MV-4-11 (cell line): ENCODE measurements at regions not wholly inside any gene's neighbourhood (a gene's known extent, or its start where the extent isn't known, plus 50 kb on each side); places are given as distances from the start of the nearest gene placed in this dataset.
"Not testable (repeated sequence)": the region's sequence is repeated elsewhere in the genome, so short reads cannot be mapped to it uniquely, and the experiment has no call there.

Experiments
- DNase-seq: peaks from one replicate; lab custom pipeline; 2025; lab: John Stamatoyannopoulos, UW

DNA sequence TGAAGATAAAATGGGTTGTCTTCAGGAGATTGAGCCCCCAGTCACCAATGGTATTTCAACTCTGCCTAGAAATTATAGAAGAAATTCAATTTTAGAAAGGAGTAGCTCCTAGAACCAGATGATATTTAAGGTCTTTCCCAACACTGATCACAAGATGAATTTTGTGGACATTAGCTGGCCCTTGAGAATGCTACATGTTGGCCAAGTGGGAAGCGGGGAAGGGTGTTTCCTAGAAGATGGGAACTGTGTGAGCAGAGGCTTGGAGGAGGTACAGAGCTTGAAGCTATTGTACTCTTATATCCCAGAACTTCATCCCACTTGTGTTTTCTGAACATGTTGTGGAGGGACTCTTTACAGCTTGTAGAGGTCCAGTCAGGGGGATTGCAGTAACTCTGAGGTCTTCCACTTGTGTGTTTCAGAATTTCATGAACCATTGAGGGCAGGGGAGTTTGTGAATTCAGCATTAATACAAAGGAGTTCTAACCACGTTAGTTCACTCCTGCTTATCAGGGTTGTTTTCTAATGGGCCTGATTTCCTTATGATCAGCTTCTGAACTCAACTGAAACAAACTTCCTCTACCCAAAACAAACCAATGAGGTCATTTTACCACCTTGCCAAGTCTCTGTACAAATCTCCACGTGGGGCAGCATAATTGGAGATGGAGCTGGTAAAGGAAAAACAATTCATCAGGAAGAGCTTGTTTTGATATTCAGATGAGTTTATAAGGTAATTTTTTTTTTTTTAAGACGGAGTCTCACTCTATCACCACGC lies 152.6 kb upstream of the TPM1 start:
- DNase-seq, result no peak

DNA sequence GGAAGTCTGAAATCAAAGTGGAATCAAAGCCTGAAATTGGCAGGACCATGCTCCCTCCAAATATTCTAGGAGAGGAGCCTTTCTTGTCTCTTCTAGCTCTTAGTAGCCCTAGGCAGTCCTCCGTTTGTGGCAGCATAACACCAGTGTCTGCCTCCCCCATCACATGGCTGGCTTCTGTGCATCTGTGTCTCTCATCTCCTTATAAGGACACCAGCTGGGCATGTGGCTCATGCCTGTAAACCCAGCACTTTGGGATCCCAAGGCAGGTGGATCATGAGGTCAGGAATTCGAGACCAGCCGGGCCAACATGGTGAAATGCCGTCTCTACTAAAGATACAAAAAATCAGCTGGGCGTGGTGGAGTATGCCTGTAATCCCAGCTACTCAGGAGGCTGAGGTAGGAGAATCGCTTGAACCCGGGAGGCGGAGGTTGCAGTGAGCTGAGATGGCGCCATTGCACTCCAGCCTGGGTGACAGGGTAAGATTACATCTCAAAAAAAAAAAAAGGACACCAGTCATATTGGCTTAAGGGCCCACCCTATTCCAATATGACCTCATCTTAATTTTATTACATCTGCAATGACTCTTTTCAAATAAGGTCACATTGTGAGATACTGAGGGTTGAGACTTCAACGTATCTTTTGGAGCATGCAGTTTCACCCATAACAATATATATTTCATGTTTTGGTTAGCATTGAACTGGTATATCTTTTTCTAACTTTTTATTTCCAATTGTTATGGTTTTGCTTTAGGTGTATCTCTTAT lies 148.0 kb upstream of the TPM1 start:
- DNase-seq, result no peak

DNA sequence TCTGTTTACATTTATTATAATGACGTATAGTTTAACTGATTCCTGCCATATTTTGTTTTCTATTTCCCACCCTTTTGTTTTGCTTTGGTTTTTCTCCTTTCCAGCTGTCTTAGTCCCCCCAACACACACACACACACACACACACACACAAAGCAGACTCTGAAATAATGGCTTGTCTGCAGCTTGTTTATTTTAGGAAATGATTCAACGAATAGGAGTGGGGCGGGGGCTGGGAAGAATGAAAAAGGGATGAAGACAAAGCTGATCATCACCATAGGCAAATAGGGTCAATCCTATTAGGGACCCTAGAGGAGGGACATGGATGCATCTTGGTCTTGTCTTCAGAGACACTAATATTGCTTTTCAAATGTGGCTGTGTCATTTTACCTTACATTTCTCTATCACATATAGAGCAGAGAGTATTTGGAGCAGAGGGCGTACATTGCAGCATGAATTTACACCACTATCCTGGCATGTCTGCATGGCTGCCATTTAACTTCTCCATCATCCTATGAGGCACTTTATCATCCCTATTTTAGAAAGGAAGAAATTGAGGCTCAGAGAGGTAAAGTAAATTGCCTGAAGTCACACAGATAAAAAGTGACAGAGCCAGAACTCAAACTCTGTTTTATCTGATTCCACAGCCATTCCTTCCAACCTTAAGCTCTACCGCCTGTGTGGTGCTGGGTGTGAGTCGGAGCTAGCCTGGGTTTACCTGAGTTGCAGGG lies 147.2 kb upstream of the TPM1 start:
- no peak for DNase-seq

DNA sequence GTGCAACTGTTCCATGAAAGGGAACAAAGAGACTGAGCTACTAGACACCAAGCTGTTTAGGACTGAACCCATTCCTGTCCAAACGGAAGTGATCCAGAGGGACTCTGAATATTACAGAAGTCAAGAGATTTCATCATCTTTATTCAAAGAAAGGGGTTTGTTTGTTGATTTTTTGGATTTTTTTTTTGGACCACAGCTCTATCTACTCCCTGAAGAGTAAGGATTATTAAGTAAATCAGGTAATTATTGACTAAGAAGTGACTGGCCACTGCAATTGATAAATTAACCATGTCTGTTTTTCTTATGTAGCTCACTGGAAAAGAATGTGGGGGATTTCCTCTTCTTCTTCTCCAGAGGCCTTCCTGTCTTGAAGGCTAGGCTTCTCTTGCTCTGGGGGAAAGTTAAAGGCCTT lies 146.6 kb upstream of the TPM1 start:
- no peak for DNase-seq

GRCh38 chr15:62896380-62896866 lies 146.1 kb upstream of the TPM1 start:
- DNase-seq, result no peak

- no peak for DNase-seq
These were observed 145.5 kb upstream of the TPM1 start for GRCh38 chr15:62896969-62897486.

DNA sequence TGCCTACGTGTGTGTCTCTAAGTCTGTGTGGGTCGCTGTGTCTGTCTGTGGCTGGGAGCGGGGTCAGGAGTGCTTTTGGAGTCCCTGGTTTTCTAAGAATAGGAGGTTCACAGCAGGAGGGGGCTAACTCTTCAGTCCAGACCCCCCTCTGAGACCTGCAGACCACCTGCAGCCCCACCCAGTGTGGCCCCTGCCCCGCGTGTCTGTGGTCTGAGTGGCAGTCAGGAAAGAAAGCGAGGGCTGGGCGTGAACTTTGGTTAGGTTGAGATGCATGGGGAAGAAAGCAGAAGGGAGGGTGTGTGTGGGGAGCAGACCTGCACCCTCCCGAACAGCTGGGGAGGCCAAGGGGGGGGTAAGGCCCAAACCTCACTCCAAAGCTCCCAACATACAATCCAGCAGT lies 144.9 kb upstream of the TPM1 start:
- DNase-seq, result no peak

DNA sequence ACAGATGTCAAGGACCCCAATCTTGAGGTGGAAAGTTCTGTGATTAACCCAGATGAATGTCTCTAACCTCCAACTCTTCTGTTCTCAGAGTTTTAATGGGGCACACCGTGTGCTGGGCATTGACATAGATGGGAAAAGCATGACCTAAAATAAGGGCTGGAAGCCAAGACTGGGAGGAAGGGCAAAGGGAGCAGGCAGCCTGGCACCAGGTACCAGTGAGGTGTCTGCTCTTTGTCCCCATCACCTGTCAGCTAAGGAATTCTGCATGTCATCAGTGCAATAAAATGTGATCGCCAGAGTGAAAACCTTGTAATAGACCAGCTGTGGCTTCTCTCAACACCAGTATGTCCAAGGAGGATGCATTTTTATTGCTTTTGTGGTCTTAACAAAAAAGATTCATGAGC lies 143.5 kb upstream of the TPM1 start:
- no peak for DNase-seq

GRCh38 chr15:62900071-62900802 lies 142.3 kb upstream of the TPM1 start:
- DNase-seq, result peak; percentile 65

DNA sequence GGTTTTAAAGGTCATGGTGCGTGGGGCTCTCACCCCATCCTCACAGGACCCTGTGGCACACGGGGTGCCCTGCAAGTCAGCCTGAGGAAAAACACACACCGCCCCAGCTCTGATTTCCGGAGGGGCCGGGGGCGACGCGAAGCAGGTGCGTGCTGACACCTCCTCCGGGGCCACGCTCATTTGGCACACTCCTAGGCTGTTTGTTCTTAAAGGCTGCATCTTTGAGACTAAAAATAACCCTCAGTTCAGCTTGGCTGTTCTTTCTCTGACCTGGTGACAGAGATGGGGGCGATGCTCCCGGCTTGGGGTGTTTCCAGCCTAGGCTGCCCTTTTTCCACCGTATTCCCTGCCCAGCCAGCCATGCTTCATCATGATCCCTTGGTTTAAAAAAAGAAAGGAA lies 141.5 kb upstream of the TPM1 start:
- no peak for DNase-seq

DNA sequence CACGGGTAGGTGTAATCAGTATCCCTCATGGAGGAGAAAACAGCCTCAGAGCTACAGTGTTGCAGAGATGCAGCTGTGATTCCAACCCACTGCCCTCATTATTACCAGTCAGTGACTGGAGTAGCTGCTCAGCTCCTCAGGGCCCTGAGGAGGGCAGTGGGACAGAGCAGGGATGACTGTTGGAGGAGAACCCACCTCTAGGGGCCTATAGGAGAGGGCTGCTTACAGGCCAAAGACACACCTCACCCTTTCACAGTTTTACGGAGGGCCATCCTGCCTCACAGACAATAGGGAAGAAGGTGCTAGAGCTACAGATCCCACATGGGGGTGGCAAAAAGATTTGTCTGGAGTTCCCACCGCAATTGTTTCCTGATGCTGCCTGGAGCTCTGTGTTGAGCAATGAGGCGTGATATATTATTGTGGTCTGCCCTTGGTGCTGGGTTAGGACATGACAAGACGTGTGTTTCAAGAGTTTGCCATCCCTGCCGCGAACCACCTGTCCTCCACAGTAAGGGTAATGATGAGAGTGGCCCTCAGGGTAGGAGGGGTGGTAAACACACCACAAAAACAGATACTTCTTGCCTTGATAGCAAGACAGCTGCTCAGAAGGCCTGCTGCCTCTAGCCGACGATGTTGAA lies 140.5 kb upstream of the TPM1 start:
- peak; percentile 73 for DNase-seq

DNA sequence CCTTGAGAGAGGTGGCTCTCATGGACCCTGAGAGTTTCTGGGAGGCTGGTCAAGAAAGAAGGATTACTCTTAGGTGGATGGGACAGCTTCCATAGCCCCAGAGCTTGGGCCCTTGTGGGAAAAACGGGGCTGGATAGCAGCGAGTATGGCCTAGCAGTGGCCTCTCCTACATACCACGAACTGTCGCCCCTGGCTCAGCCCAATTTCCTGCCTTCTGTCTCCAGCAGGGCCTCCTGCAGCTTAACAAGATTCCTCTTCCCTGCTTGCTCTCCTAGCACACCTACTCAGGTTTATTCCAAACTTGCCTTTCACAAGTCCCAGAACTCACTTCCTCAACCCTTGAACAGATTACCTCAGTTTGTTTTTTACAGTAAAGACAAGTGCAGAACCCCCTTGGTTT lies 139.7 kb upstream of the TPM1 start:
- DNase-seq, result no peak

DNA sequence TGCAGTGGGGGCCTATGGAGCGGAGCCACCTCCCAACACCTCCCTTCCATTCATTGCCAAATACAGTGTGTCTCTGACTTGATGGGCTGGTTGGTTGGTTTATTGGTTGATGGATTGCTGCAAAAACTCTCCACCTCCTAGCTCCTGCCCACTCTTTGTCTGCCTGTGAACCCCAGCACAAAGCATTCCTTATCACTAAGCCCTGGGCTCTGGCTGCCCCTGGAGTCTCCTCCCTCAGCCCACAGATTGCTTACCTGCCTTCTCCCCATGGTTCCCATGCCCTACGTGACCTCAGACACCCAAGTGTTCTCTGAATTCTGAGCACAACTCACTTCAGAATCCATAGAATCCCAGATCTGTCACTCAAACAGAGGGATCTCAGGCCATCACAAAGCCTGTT lies 139.1 kb upstream of the TPM1 start:
- no peak for DNase-seq

DNA sequence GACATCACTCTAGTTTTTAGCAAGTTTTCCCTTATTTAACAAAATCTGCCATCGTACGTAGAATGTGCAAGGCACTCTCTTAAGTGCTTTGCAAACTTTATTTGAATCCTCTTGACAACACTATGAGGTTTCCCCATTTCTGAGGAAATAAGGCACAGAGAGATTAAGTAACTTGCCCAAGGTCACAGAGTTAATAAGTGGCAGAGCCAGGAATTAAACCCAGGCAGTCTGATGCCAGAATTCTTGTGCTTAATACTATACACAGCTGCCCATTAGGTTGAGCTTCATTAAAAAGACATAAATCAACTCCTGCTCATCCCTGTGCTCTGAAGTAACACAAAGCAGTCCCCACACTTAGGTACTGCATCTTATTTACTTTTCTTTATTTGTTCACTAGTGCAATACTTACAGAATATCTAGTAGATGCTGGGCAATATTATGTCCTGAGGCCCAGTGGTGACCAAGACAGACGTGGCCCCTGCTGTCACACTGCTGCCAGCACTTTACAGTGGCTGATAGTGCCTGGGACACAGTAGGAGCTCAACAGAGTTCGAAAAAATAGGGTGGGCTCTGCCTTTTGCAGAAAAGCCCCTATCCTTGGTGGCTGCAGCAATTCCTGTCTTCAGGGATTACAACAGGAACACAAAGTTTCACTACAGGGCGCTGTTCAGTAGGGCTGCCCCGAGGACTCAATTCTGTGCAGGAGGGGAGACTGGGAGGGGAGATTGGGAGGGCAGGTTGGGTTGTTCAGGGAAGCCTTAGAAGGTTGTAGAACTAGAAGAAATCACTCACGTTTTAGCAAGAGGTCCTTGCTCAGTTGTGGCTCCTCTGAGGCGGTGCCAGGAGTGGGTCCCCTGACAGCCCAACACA lies 138.3 kb upstream of the TPM1 start:
- no peak for DNase-seq

- DNase-seq, result no peak
These were observed 135.9 kb upstream of the TPM1 start for GRCh38 chr15:62906627-62907026.

DNA sequence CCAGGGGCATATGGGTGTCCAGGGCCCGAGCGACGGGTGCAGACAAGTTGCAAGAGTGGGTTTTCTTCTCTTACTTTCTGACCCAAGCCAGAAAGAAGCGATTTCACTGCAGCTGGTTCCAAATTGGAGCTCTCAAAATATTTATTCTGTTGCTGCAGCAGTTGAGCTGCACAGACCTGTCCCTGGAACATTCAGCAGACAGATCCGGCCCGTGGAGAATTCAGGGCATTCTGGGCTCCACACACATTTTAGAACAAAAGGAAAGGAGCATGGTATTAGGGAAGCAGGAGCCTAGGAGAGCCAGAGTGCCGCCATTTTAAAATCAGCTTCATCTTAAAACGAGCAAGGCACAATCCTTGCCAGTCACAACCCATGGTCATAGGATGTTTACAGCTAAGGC lies 135.3 kb upstream of the TPM1 start:
- no peak for DNase-seq

GRCh38 chr15:62908341-62908740 lies 134.2 kb upstream of the TPM1 start:
- not testable (repeated sequence) for DNase-seq

DNA sequence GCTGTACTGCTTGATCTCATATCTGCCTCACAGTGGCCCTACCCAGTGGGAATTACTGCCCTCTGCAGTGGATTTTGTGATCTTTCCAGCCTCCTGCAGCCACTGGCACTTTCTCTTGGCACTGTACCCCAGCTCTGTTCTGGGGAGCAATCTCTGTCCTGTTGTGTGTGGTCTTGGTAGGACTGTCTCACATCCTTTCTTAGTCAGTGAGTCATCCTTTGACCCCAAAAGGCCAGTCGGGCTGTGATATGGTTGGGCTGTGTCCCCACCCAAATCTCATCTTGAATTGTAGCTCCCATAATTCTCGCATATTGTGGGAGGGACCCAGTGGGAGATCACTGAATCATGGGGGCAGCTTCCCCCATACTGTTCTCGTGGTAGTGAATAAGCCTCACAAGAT lies 133.3 kb upstream of the TPM1 start:
- no peak for DNase-seq

GRCh38 chr15:62912282-62912681 lies 130.3 kb upstream of the TPM1 start:
- DNase-seq, result no peak

DNA sequence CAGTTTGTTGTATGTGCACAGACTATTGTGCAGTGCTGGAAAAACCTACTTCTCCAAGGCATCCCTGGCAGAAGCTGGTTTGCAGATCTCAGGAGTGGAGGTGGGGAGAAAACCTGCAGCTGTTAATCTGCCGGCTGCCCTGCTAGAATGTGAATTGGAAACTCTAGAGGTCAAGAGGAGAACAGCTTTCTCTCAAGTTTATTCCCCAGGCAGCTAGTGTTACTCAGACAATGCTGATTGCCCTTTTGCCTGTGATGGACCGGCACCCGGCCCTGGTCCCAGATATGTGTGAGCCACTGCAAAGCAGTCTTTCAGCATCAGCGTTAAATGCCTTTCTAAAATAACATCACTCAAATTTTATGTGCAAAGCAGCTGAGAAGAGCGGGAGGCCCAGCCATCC lies 129.7 kb upstream of the TPM1 start:
- DNase-seq, result no peak
